GM21447 (cell line): ENCODE measurements at regions not wholly inside any gene's neighbourhood (a gene's known extent, or its start where the extent isn't known, plus 50 kb on each side); places are given as distances from the start of the nearest gene placed in this dataset.
"Not testable (repeated sequence)": the region's sequence is repeated elsewhere in the genome, so short reads cannot be mapped to it uniquely, and the experiment has no call there.

ENCODE experiments used
- ATAC-seq: cut with Tn5 transposase; IDR thresholded peaks from one replicate; pipeline ENCODE4 v1.9.1; 2021; ENCODE audit not compliant: unreplicated experiment

- no peak for ATAC-seq
These were observed 1175.3 kb downstream of the GATA3 start for GRCh38 chr10:9229702-9230244.

DNA sequence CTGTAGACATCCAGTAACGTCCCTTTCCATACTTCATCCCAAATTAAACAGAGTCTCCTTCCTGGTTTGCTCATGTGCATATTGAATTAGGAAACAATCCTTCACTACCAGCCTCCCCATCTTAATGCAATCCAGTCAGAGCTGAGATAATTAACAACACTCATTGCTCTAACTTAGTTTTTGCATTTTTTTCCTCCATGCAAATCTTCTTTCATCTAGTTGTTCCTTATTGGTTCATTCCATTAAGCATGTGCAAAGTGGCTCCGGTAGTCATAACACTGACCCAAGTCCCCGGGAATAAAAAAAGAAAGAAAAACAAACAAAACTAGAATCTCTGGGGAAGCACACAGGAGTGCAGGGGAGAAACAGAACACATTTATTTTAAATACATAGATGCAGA is 1176.1 kb downstream of the GATA3 start:
- ATAC-seq = no peak

GRCh38 chr10:9234191-9234590 is 1179.7 kb downstream of the GATA3 start:
- no peak for ATAC-seq

DNA sequence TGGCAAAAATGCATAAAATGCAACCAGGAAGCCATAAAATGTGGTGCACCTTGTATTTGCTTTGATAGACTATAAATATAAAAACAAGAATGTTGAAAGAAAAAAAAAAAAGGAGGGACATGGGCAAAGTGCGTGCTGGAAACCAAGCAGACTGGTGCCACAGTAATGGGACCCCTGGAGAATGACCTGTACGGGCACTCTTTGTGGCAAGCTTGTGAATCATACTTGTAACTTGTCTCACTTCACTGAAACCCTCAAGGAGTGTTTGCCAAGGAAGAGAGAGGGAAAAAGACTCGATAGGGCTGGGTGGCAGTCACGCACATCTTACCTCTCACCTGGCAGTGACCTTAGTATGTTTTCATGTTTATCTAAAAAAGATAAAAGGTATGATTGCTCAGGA is 1183.6 kb downstream of the GATA3 start:
- ATAC-seq = no peak

DNA sequence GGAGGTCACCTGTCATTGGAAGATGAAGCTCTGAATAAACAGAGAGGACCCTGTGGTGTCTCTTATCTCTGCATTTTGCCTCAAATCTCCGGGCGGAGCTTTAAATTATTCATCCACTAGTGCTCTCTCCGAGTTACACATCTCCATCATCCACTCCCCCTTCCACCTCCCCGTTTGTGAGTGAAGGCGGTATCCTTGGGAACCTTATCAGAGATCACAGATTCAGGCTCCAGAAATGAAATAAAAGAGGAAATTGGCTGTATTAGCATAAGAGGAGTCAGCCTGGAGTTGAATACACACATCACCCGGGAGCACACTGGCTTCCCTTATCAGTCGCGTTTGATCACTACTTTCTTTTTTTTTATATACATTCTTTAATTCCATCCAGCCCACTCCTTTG is 1184.8 kb downstream of the GATA3 start:
- no peak for ATAC-seq

DNA sequence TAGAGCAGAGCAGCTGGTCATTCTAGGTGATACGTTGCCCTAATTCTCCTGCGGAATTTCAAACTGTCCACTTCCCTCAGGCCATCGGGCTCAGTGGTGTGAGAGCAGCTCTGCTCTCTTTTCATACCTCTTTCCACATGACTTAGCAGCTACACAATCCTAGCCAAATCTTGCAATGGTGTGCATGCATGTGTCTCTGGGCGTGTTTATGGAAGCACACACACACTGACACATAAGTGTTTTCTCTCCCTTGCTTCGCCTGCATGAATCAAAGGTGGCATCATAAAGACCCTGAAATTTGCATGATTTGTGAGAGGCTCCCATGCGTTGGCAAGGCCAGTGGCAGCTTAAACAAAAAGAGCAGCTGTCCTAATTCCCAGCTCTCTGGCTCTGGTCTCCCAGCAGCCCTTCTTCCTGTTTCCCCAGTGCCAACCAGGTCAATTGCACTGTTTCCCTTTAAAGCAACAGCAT is 1189.5 kb downstream of the GATA3 start:
- ATAC-seq = no peak

DNA sequence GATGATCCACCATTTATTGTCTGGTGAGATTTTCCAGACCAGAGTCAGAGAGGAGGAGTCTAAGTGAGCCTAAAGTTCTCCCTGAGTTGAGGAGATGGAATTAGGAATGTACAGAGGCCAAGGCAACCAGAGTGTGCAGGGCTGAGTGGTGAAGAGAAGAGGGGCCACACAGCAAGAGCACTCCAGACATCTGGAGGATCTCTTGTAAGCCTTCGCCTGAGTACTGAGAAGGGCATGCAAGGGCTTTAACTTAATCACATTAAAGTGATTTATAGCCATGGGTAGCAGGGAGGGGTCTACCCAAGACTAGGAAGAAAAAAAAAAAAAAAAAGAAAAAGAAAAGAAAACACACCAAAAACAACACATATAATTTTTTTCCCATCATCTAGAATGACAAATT is 1190.4 kb downstream of the GATA3 start:
- no peak for ATAC-seq

DNA sequence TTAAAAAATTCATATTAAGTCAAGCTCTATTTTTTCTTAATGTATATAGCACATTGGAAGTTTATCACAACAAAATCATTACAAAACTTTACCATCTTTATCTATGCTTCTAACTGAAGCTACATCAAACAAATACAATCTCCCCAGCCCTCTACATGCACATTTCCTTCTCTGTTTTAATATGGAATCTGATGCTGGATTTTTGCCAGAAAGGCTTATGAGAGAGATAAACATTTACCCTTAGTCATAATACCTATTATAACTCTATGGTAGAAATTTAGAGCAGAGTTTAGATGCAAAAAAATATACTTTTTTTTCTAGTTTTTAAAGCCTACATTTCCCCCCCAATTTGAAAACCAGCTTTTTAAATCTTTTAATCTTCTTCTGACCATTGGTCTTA is 1198.6 kb downstream of the GATA3 start:
- ATAC-seq = no peak

DNA sequence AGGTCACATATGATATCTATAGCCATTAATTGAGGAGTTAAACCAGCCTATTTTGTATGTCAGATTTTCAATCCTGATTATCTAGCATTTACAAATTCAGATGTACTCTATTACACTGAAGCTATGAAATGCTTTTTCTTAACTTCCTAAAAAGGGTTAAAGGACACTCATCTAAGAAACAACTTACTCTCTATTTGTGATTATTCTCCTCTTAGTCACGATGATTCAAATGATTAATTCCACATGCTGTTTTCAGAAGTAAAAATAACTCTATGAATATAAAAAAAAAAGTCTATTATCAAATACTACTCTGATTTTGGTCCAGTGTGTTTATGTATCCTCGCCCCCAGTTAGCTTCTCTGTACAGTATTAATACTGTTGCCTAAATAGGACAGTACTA is 1199.9 kb downstream of the GATA3 start:
- ATAC-seq = no peak

GRCh38 chr10:9260690-9261089 is 1206.2 kb downstream of the GATA3 start:
- ATAC-seq = no peak

- ATAC-seq = no peak
These were observed 1208.3 kb downstream of the GATA3 start for GRCh38 chr10:9262770-9263169.

- ATAC-seq = no peak
These were observed 1213.7 kb downstream of the GATA3 start for GRCh38 chr10:9268176-9268575.

DNA sequence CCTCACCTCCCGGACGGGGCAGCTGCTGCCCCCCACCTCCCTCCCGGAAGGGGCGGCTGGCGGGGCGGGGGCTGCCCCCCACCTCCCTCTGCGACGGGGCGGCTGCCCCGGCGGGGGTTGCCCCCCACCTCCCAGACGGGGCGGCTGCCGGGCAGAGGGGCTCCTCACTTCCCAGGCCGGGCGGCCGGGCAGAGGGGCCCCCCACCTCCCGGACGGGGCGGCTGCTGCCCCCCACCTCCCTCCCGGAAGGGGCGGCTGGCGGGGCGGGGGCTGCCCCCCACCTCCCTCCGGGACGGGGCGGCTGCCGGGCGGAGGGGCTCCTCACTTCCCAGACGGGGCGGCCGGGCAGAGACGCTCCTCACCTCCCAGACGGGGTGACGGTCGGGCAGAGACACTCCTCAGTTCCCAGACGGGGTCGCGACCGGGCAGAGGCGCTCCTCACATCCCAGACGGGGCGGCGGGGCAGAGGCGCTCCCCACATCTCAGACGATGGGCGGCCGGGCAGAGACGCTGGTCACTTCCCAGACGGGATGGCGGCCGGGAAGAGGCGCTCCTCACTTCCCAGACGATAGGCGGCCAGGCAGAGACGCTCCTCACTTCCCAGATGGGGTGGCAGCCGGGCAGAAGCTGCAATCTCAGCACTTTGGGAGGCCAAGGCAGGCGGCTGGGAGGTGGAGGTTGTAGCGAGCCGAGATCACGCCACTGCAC is 1218.8 kb downstream of the GATA3 start:
- ATAC-seq = not testable (repeated sequence)

DNA sequence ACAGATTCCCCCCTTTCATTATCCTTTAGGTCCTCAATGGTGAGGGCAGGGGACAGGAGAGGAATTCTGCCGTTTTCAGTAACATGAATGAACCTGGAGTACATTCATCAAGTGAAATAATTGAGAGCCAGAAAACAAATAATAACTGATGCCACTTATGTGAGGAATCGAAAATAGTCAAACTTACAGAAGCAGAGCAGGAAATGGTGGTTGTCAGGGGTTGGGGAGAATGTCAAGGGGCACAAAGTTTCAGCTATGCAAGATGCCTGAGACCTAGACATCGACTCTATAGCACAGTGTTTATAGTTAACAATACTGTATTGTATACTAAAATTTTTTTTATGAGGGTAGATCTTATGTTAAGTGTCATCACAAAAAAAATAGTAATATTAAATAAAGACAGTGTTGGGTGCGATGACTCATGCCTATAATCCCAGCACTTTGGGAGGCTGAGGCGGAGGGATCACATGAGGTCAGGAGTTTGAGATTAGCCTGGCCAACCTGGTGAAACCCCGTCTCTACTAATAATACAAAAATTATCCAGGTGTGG is 1219.8 kb downstream of the GATA3 start:
- no peak for ATAC-seq

DNA sequence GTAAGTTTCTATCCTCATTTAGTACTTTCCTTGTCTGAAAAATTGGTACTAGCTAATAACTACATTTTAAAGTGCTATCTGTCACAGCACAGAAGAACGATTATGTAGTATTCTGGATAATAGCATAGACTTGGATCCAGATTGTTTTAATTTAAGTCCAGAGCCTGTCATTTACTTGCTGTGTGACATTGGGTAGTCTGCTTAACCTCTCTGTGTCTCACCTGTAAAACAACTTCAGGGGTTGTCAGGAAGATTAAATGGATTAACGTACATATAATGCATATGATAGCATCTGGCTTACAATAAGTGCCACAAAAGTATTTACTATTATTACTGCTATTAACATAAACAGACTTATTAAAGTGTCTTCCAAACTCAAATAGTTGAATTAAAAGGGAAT is 1221.4 kb downstream of the GATA3 start:
- ATAC-seq = no peak

GRCh38 chr10:9285690-9286089 is 1231.2 kb downstream of the GATA3 start:
- ATAC-seq = no peak

- no peak for ATAC-seq
These were observed 1235.3 kb downstream of the GATA3 start for GRCh38 chr10:9289811-9290210.

GRCh38 chr10:9291081-9291480 is 1236.6 kb downstream of the GATA3 start:
- ATAC-seq = no peak

- no peak for ATAC-seq
These were observed 1239.7 kb downstream of the GATA3 start for GRCh38 chr10:9294132-9294663.

- peak; percentile 75 for ATAC-seq
These were observed 1240.4 kb downstream of the GATA3 start for GRCh38 chr10:9294865-9295264.

DNA sequence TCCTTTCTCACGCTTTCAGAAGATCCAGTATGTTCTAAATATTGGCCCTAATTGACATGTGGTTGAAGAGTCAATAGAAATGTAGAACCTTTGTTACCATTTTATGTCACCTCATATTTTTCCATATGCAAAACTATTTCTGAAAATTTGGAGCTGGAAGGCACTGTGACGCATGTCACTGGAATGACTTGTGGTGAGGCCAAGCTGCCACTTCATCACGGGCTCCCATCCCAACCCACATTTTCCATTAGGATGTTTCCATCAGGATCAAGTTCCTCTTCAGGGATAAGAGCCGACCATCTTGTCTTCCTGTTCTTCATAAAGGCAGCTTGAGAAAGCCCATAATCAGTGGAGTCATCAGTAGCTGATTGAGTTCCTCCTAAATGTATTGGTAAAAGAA is 1241.7 kb downstream of the GATA3 start:
- no peak for ATAC-seq

DNA sequence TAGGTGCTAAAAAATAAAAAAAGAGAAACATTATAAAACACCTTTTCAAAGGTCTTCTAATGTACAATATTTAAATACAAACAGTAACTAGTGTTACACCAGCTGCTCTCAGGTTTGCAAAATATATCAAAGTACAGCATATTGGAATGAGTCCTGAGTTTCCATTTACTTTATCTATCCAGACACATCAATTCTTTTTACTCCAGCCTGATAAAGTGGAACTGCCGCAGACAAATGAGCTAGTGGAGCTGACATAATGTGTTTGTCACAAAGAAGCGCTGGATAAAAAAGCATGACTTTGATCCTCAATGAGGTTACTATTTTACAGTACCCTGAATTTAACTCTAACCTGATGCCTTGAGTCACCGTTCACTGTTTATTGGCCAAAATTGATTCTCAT is 1243.1 kb downstream of the GATA3 start:
- no peak for ATAC-seq
